Suprapubic skin (tissue), 4 donors: ENCODE measurements at regions not wholly inside any gene's neighbourhood (a gene's known extent, or its start where the extent isn't known, plus 50 kb on each side); places are given as distances from the start of the nearest gene placed in this dataset.

Experiments
- CTCF ChIP-seq, 2 donors: fragments of 200-600 bp in 1 of 2; fragments of 450-650 bp in 1 of 2; sonication (generic) in 1 of 2; IDR thresholded peaks; one replicate each; pipeline ENCODE4 v1.5.1; 2016 to 2019; ENCODE audit warnings: antibody characterized with exemption in 2 of 2, mild to moderate bottlenecking in 1 of 2, moderate library complexity in 1 of 2
- EP300 ChIP-seq: sonication (generic); formaldehyde crosslinking; IDR thresholded peaks from one replicate; pipeline ENCODE4 v1.6.1; 2017; ENCODE audit warnings: antibody characterized with exemption
- POLR2A ChIP-seq, 2 donors: fragments of 450-650 bp; IDR thresholded peaks; one replicate each; pipeline ENCODE4 v1.6.1; 2017; ENCODE audit warnings: antibody characterized with exemption in 2 of 2, mild to moderate bottlenecking in 2 of 2, moderate library complexity in 2 of 2
- POLR2AphosphoS5 ChIP-seq, 3 donors: sonication (generic); formaldehyde crosslinking; IDR thresholded peaks; one replicate each; pipeline ENCODE4 v1.6.1; 2017; ENCODE audit warnings: antibody characterized with exemption in 3 of 3

DNA sequence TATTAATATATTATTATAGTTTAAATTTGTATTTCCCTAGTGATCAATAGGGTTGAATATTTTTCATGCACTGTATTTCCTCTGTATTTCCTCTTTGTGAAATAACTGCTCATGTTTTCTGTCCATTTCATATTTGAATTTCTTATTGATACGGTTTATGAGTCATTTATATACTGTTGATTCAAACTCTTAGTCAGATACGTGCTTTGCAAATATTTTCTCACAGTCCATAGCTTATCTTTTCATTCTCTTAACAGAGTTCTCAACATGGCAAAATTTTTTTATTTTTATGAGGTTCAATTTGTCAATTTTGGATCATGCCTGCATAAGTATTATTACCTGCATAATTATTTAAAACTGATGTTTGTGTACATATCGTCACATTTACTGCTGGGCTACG is 329.6 kb downstream of the HAO1 start:
- TF ChIP-seq POLR2AphosphoS5 (IDR thresholded peaks at IDR 0.05) (no peak), CTCF (IDR thresholded peaks at IDR 0.05) (no peak), POLR2A (IDR thresholded peaks at IDR 0.05) (no peak), EP300 (no peak)
